ENCODE measurements at regions not wholly inside any gene's neighbourhood (a gene's known extent, or its start where the extent isn't known, plus 50 kb on each side); places are given as distances from the start of the nearest gene placed in this dataset.

DNA sequence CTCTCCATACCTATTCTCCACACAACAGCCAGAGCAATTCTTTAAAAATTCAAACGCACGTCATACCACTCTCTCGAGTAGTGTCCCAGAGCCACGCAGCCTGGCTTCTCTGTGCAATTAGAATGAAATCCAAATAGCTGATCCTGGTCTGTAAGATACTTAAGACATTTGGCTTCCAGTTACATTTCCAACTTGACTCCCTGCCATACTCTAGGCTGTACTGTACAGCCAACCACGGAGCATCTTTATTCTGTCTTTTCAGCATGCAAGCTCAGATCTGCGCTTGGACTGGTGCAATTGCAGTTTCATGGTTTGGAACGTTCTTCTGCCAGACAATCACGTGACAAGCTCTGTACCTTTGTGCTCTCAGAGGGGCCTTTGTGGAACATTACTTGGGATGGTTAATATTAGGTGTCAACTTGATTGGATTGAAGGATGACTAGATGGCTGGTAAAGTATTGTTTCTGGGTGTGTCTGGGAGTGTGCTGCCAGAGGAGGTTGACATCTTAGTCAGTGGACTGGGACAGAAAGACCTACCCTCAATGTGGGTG is 325.6 kb downstream of the SOX11 start:
- TF ChIP-seq, protein P1, sequence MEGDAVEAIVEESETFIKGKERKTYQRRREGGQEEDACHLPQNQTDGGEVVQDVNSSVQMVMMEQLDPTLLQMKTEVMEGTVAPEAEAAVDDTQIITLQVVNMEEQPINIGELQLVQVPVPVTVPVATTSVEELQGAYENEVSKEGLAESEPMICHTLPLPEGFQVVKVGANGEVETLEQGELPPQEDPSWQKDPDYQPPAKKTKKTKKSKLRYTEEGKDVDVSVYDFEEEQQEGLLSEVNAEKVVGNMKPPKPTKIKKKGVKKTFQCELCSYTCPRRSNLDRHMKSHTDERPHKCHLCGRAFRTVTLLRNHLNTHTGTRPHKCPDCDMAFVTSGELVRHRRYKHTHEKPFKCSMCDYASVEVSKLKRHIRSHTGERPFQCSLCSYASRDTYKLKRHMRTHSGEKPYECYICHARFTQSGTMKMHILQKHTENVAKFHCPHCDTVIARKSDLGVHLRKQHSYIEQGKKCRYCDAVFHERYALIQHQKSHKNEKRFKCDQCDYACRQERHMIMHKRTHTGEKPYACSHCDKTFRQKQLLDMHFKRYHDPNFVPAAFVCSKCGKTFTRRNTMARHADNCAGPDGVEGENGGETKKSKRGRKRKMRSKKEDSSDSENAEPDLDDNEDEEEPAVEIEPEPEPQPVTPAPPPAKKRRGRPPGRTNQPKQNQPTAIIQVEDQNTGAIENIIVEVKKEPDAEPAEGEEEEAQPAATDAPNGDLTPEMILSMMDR (conservative IDR thresholded peaks at IDR 0.05) = no peak
- TF ChIP-seq ZFX (IDR thresholded peaks at IDR 0.05) = no peak
